GF-D8 (cell line): ENCODE measurements at regions not wholly inside any gene's neighbourhood (a gene's known extent, or its start where the extent isn't known, plus 50 kb on each side); places are given as distances from the start of the nearest gene placed in this dataset.

Experiments
- DNase-seq: peaks from one replicate; lab custom pipeline; 2025; lab: John Stamatoyannopoulos, UW

GRCh38 chr5:123763201-123763600 is 251.2 kb downstream of the CSNK1G3 start:
- no peak for DNase-seq

GRCh38 chr5:123756816-123757215 is 244.8 kb downstream of the CSNK1G3 start:
- DNase-seq, result no peak

- no peak for DNase-seq
Observed at GRCh38 chr5:123756318-123756665, 244.3 kb downstream of the CSNK1G3 start.

- no peak for DNase-seq
Observed at GRCh38 chr5:123755653-123756317, 243.8 kb downstream of the CSNK1G3 start.

GRCh38 chr5:123754908-123755307 is 242.9 kb downstream of the CSNK1G3 start:
- no peak for DNase-seq

- no peak for DNase-seq
Observed at GRCh38 chr5:123753937-123754891, 242.2 kb downstream of the CSNK1G3 start.

- DNase-seq, result no peak
Observed at GRCh38 chr5:123753180-123753936, 241.4 kb downstream of the CSNK1G3 start.

GRCh38 chr5:123752552-123753179 is 240.7 kb downstream of the CSNK1G3 start:
- no peak for DNase-seq

GRCh38 chr5:123751670-123752069 is 239.7 kb downstream of the CSNK1G3 start:
- no peak for DNase-seq

- DNase-seq, result no peak
Observed at GRCh38 chr5:123748239-123748638, 236.3 kb downstream of the CSNK1G3 start.

GRCh38 chr5:123746683-123747360 is 234.8 kb downstream of the CSNK1G3 start:
- no peak for DNase-seq

- DNase-seq, result no peak
Observed at GRCh38 chr5:123743990-123744583, 232.1 kb downstream of the CSNK1G3 start.

- DNase-seq, result no peak
Observed at GRCh38 chr5:123735384-123735783, 223.4 kb downstream of the CSNK1G3 start.

- no peak for DNase-seq
Observed at GRCh38 chr5:123732257-123732656, 220.3 kb downstream of the CSNK1G3 start.

GRCh38 chr5:123722451-123722850 is 210.5 kb downstream of the CSNK1G3 start:
- DNase-seq, result no peak

GRCh38 chr5:123721675-123722276 is 209.8 kb downstream of the CSNK1G3 start:
- no peak for DNase-seq

GRCh38 chr5:123720955-123721354 is 209.0 kb downstream of the CSNK1G3 start:
- no peak for DNase-seq

- DNase-seq, result no peak
Observed at GRCh38 chr5:123720339-123720738, 208.4 kb downstream of the CSNK1G3 start.

- no peak for DNase-seq
Observed at GRCh38 chr5:123719004-123719403, 207.0 kb downstream of the CSNK1G3 start.

- no peak for DNase-seq
Observed at GRCh38 chr5:123718238-123718637, 206.3 kb downstream of the CSNK1G3 start.

- DNase-seq, result no peak
Observed at GRCh38 chr5:123717139-123717538, 205.2 kb downstream of the CSNK1G3 start.
